GM23248 (cell line): ENCODE measurements at regions not wholly inside any gene's neighbourhood (a gene's known extent, or its start where the extent isn't known, plus 50 kb on each side); places are given as distances from the start of the nearest gene placed in this dataset.

Experiments
- DNase-seq: peaks from one replicate; pipeline ENCODE4 v3.0.0-alpha.2; 2015
- H2AFZ ChIP-seq: fragments of 200-600 bp; sonication (generic); 2 replicates; pipeline ENCODE4 v1.6.1; 2016; ENCODE audit warnings: antibody characterized with exemption
- H3F3A ChIP-seq: fragments of 200-600 bp; sonication (generic); 2 replicates; pipeline ENCODE4 v1.6.1; 2016; ENCODE audit warnings: mild to moderate bottlenecking, antibody characterized with exemption, mixed run types; ENCODE audit not compliant: insufficient read depth
- H3K27ac ChIP-seq: fragments of 200-600 bp; sonication (generic); 2 replicates; pipeline ENCODE4 v1.5.1; 2016; ENCODE audit warnings: mild to moderate bottlenecking
- H3K27me3 ChIP-seq: fragments of 200-600 bp; sonication (generic); replicated peaks from 2 replicates; pipeline ENCODE4 v1.6.1; 2016; ENCODE audit warnings: mild to moderate bottlenecking; ENCODE audit not compliant: insufficient read depth
- H3K36me3 ChIP-seq: fragments of 200-600 bp; sonication (generic); 2 replicates; pipeline ENCODE4 v1.6.1; 2016; ENCODE audit warnings: low read depth, mild to moderate bottlenecking
- H3K4me1 ChIP-seq: fragments of 200-600 bp; sonication (generic); 2 replicates; pipeline ENCODE4 v1.6.1; 2016; ENCODE audit warnings: mild to moderate bottlenecking; ENCODE audit not compliant: insufficient read depth
- H3K4me2 ChIP-seq: fragments of 200-600 bp; sonication (generic); one replicate; pipeline ENCODE4 v1.6.1; 2016; ENCODE audit warnings: mild to moderate bottlenecking; ENCODE audit not compliant: unreplicated experiment
- H3K4me3 ChIP-seq: fragments of 200-600 bp; sonication (generic); 2 replicates; pipeline ENCODE4 v1.5.1; 2016; ENCODE audit warnings: mild to moderate bottlenecking
- H3K79me2 ChIP-seq: fragments of 200-600 bp; sonication (generic); 2 replicates; pipeline ENCODE4 v1.6.1; 2016; ENCODE audit warnings: mild to moderate bottlenecking; ENCODE audit not compliant: insufficient read depth
- H3K9ac ChIP-seq: fragments of 200-600 bp; sonication (generic); 2 replicates; pipeline ENCODE4 v1.6.1; 2016; ENCODE audit warnings: mild to moderate bottlenecking
- H3K9me2 ChIP-seq: fragments of 200-600 bp; sonication (generic); 2 replicates; pipeline ENCODE4 v1.6.1; 2016; ENCODE audit warnings: mixed run types, mild to moderate bottlenecking, moderate library complexity; ENCODE audit not compliant: insufficient read depth
- H3K9me3 ChIP-seq: fragments of 200-600 bp; sonication (generic); one replicate; pipeline ENCODE4 v1.6.1; 2017; ENCODE audit warnings: low read depth
- H4K20me1 ChIP-seq: fragments of 200-600 bp; sonication (generic); 2 replicates; pipeline ENCODE4 v1.6.0; 2016; ENCODE audit not compliant: insufficient read depth
- EZH2 ChIP-seq: fragments of 200-600 bp; sonication (generic); IDR thresholded peaks from 2 replicates; pipeline ENCODE4 v1.6.1; 2018; ENCODE audit warnings: antibody characterized with exemption, mild to moderate bottlenecking; ENCODE audit not compliant: insufficient read depth, poor library complexity, severe bottlenecking
- EZH2phosphoT487 ChIP-seq: fragments of 200-600 bp; sonication (generic); IDR thresholded peaks from 2 replicates; pipeline ENCODE4 v1.6.1; 2018; ENCODE audit warnings: antibody characterized with exemption, moderate library complexity, mild to moderate bottlenecking, low read depth; ENCODE audit not compliant: insufficient read depth
- WGBS, 2 experiments: methylation state at CpG; one replicate each; pipeline ENCODE4 v1.1.6; 2015 to 2017; ENCODE audit warnings: low lambda C conversion rate in 2 of 2, low coverage in 1 of 2; ENCODE audit errors: missing lambda C conversion rate in 2 of 2; 5-methylcytosine and 5-hydroxymethylcytosine counted together
- in situ Hi-C: fragments of 300-500 bp; cut with MboI; formaldehyde crosslinking; loops from 2 replicates; pipeline ENCODE4 v1.15.0; 2020

DNA sequence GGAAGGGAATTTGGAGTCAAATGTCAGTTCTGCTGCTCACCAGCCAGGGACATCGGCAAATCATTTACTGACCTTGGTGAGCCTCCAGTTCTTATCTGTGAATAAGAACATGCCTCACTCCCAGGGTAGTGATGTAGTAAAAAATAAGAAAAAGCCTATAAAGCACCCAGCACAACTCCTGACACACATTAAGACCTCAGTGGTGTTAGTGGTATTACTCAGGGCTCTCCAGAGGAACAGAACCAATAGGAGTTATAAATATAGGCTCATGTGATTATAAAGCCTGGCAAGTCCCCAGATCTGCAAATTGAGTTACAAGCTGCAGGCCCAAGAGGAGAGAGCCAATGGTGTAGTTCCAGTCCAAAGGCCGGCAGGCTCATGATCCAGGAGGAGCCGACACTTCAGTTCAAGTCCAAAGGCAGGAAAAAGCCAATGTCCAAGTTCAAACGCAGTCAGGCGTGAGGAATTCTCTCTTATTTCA, 71.3 kb upstream of the EYA2 start:
- no peak overlapping the region for H3K4me2 ChIP-seq
- H3F3A ChIP-seq = no peaks in the 10 kb centered on the region
- H3K27ac ChIP-seq = no peak overlapping the region
- no peaks in the 10 kb centered on the region for H3K9me3 ChIP-seq
- H3K9me2 ChIP-seq = no peaks in the 10 kb centered on the region
- no peak overlapping the region for H3K9ac ChIP-seq
- no peaks in the 10 kb centered on the region for H3K36me3 ChIP-seq
- no peak overlapping the region for H3K4me3 ChIP-seq
- no peaks in the 10 kb centered on the region for H3K79me2 ChIP-seq
- DNase-seq = no peak
- 92 to 96% methylated on average over 5 of the region's 5 CpGs for WGBS, 2 experiments
- in situ Hi-C loops = no loop called here
- no peak for TF ChIP-seq EZH2phosphoT487
- no peak for TF ChIP-seq EZH2
- H3K4me1 ChIP-seq = no peaks in the 10 kb centered on the region; the same call in 1 of the 2 replicates
- H2AFZ ChIP-seq = no peak overlapping the region
- H4K20me1 ChIP-seq = no peaks in the 10 kb centered on the region
- no peaks in the 10 kb centered on the region for H3K27me3 ChIP-seq

DNA sequence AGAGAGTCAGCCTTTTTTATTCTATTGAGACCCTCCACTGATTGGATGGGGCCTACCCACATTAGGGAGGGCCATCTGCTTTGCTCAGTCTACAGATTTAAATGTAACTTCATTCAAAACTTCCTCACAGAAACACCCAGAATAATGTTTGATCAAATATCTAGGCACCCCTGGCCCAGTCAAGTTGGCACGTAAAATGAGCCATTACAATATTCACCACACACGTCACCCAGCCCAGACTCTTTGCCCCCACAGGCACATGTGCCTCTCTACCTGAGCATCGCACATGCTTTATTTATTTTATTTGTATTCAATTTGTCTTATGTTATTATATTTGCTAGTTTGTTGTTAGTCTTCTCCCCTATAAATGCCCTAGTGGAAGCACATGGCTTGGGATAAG, 70.9 kb upstream of the EYA2 start:
- WGBS, 2 experiments = 93% methylated on average over 3 of the region's 3 CpGs
- Histone ChIP-seq H3K27ac (no peak overlapping the region), H3K9me2 (no peaks in the 10 kb centered on the region), H3K4me2 (no peak overlapping the region), H3K36me3 (no peaks in the 10 kb centered on the region), H3K9ac (no peak overlapping the region), H3K79me2 (no peaks in the 10 kb centered on the region), H3K4me3 (no peak overlapping the region), H2AFZ (no peak overlapping the region), H3K27me3 (no peaks in the 10 kb centered on the region), H3K4me1 (peaks cover under 1% of the 10 kb centered on the region), H3F3A (no peaks in the 10 kb centered on the region), H4K20me1 (no peaks in the 10 kb centered on the region), H3K9me3 (no peaks in the 10 kb centered on the region)
- no peak for DNase-seq
- in situ Hi-C loops = no loop called here
- no peak for TF ChIP-seq EZH2phosphoT487
- TF ChIP-seq EZH2 = no peak

DNA sequence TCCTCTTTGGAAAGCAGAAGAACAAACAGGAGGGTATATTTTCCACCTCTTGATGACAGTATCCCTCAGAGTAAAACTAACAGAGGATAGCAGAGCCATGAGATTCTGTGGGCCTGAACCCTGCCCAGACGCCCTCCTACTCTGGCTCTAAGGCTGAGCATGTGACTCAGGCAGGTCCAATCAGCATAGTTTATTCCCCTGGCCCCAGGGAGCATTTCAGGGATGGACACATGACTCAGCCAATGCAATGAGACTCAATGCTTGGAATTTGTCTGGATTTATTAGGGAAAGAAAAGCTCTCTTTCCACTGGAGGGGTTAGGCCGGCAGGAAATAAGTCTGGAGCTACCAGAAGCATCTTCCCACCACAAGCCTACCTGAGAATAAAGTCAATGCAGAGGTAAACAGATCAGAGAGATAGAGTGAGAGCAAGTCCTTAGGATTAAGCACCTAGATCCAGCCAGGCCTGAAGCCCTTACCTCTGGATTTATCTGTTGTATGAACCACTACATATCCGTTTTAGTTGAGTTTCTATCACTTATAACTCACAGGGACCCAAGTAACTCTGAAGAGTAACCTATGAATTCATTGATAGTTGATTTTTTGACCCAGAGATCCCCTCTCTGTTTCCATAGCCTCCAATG, 68.2 kb upstream of the EYA2 start:
- H3K79me2 ChIP-seq = no peaks in the 10 kb centered on the region
- TF ChIP-seq EZH2phosphoT487 = no peak
- no peak for TF ChIP-seq EZH2
- H3K4me3 ChIP-seq = no peak overlapping the region
- no peaks in the 10 kb centered on the region for H3K9me3 ChIP-seq
- peak; percentile 51 for DNase-seq
- H3F3A ChIP-seq = no peaks in the 10 kb centered on the region
- H3K27me3 ChIP-seq = no peaks in the 10 kb centered on the region
- H3K27ac ChIP-seq = no peak overlapping the region
- no peaks in the 10 kb centered on the region for H3K36me3 ChIP-seq
- H3K9me2 ChIP-seq = no peaks in the 10 kb centered on the region
- WGBS, 2 experiments = 56 to 60% methylated on average over 3 of the region's 3 CpGs
- H4K20me1 ChIP-seq = no peaks in the 10 kb centered on the region
- H2AFZ ChIP-seq = no peak overlapping the region
- in situ Hi-C loops = no loop called here
- peaks cover 5% of the 10 kb centered on the region for H3K4me1 ChIP-seq
- H3K9ac ChIP-seq = no peak overlapping the region
- H3K4me2 ChIP-seq = no peak overlapping the region

DNA sequence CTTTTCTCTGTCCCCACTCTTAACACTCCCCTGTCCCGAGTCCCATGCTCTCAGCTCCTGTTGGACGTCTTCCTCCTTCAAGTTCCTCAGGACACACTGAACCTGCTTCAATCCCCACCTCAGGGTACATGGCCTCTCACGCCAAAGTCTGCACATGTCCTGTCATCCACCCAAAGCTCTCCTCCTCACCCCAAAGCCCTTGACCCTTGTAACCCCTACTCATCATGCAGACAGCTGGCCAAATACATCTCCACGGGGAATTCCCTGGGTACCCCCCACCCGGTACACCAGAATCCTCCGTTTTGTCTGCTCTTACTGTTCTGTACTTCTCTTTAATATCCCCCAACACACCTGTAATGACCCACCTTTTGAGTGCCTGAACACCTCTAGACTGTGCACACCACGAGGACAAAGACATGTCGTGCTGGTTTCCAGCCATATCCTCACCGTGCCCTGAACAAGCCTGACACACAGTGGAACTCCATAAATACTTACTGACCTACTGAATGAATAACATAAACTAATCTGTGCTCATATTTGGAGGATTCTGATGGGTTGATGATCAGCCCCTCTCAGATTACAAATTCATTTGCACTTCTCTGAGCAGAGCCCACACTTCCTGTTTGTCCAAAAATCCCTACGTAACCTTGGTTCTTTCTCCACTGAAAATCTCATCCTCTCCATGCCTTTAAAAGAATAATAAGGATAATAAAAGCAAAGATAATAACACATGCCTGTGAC, 66.8 kb upstream of the EYA2 start:
- WGBS, 2 experiments = 87 to 89% methylated on average over 10 of the region's 10 CpGs
- Histone ChIP-seq H4K20me1 (no peaks in the 10 kb centered on the region), H3K9ac (no peak overlapping the region)

More for the DNA sequence above, 66.8 kb upstream of the EYA2 start:
- Histone ChIP-seq H3K4me3 (no peak overlapping the region), H2AFZ (no peak overlapping the region), H3K36me3 (no peaks in the 10 kb centered on the region), H3K27ac (no peak overlapping the region), H3K79me2 (no peaks in the 10 kb centered on the region), H3K4me2 (no peak overlapping the region), H3K27me3 (no peaks in the 10 kb centered on the region), H3K4me1 (peaks cover 5% of the 10 kb centered on the region), H3F3A (no peaks in the 10 kb centered on the region), H3K9me3 (no peaks in the 10 kb centered on the region), H3K9me2 (no peaks in the 10 kb centered on the region)
- no peak for TF ChIP-seq EZH2phosphoT487
- no peak for TF ChIP-seq EZH2
- in situ Hi-C loops = no loop called here
- no peak for DNase-seq
